Left renal pelvis (tissue), 4 donors: ENCODE measurements at regions not wholly inside any gene's neighbourhood (a gene's known extent, or its start where the extent isn't known, plus 50 kb on each side); places are given as distances from the start of the nearest gene placed in this dataset.
"Not testable (repeated sequence)": the region's sequence is repeated elsewhere in the genome, so short reads cannot be mapped to it uniquely, and the experiment has no call there.

Source experiments
- DNase-seq, 4 donors: peaks; one replicate each; pipeline ENCODE4 v3.0.0-alpha.2; 2013; ENCODE audit warnings: low read depth in 4 of 4, low spot score in 3 of 4

DNA sequence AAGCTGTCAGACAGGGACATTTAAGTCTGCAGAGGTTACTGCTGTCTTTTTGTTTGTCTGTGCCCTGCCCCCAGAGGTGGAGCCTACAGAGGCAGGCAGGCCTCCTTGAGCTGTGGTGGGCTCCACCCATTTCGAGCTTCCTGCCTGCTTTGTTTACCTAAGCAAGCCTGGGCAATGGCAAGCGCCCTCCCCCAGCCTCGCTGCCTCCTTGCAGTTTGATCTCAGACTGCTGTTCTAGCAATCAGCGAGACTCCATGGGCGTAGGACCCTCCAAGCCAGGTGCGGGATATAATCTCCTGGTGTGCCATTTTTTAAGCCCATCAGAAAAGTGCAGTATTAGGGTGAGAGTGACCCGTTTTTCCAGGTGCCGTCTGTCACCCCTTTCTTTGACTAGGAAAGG lies 53.6 kb upstream of the EDA2R start:
- DNase-seq, result not testable (repeated sequence)
